Neural cell (in vitro differentiated cells): ENCODE measurements at regions not wholly inside any gene's neighbourhood (a gene's known extent, or its start where the extent isn't known, plus 50 kb on each side); places are given as distances from the start of the nearest gene placed in this dataset.

Source experiments
- H2AFZ ChIP-seq: fragments of 200-600, 300-800 bp; sonication (generic), shearing (Covaris generic); 2 replicates; pipeline ENCODE4 v1.6.0; 2014; ENCODE audit warnings: low read depth, mild to moderate bottlenecking, antibody characterized with exemption, low read length, moderate library complexity
- H3F3A ChIP-seq: fragments of 200-600 bp; shearing (Covaris generic); 2 replicates; pipeline ENCODE4 v1.6.1; 2016; ENCODE audit warnings: mild to moderate bottlenecking, moderate library complexity, mixed read lengths, antibody characterized with exemption, low read length; ENCODE audit not compliant: insufficient read depth, poor library complexity, severe bottlenecking
- H3K27ac ChIP-seq: fragments of 200-600, 300-800 bp; sonication (generic), shearing (Covaris generic); 2 replicates; pipeline ENCODE4 v1.5.1; 2014; ENCODE audit warnings: mild to moderate bottlenecking, low read length, moderate library complexity
- H3K27me3 ChIP-seq: fragments of 300-800, 200-600 bp; sonication (generic), shearing (Covaris generic); 2 replicates; pipeline ENCODE4 v1.6.0; 2014; ENCODE audit warnings: mild to moderate bottlenecking, low read depth, low read length, moderate library complexity; ENCODE audit not compliant: insufficient read depth
- H3K36me3 ChIP-seq: fragments of 300-800, 200-600 bp; sonication (generic), shearing (Covaris generic); 2 replicates; pipeline ENCODE4 v1.5.1; 2014; ENCODE audit warnings: mild to moderate bottlenecking, antibody characterized with exemption, low read length, moderate library complexity; ENCODE audit not compliant: insufficient read depth
- H3K4me2 ChIP-seq: fragments of 300-800, 200-600 bp; sonication (generic), shearing (Covaris generic); 2 replicates; pipeline ENCODE4 v1.6.0; 2014; ENCODE audit warnings: mild to moderate bottlenecking, low read length
- H3K4me3 ChIP-seq: fragments of 300-800, 200-600 bp; sonication (generic), shearing (Covaris generic); 2 replicates; pipeline ENCODE4 v1.5.1; 2014; ENCODE audit warnings: mild to moderate bottlenecking, low read length, moderate library complexity
- H3K79me2 ChIP-seq: fragments of 200-600 bp; shearing (Covaris generic); replicated peaks from 2 replicates; pipeline ENCODE4 v1.6.0; 2014; ENCODE audit warnings: mild to moderate bottlenecking, low read length, moderate library complexity; ENCODE audit not compliant: insufficient read depth
- H3K9ac ChIP-seq: fragments of 300-800, 200-600 bp; sonication (generic), shearing (Covaris generic); 2 replicates; pipeline ENCODE4 v1.6.1; 2016; ENCODE audit warnings: mild to moderate bottlenecking, low read length, mixed read lengths
- H3K9me2 ChIP-seq: fragments of 200-600 bp; shearing (Covaris generic); 2 replicates; pipeline ENCODE4 v1.6.1; 2016; ENCODE audit warnings: mild to moderate bottlenecking, low read length, mixed read lengths; ENCODE audit not compliant: insufficient read depth
- H3K9me3 ChIP-seq: fragments of 200-600, 300-800 bp; sonication (generic), shearing (Covaris generic); 2 replicates; pipeline ENCODE4 v1.6.1; 2016; ENCODE audit warnings: mild to moderate bottlenecking, mixed run types, low read length, moderate library complexity, mixed read lengths
- H4K20me1 ChIP-seq: fragments of 200-600 bp; shearing (Covaris generic); 2 replicates; pipeline ENCODE4 v1.6.1; 2016; ENCODE audit warnings: mild to moderate bottlenecking, mixed run types; ENCODE audit not compliant: insufficient read depth
- CTCF ChIP-seq: fragments of 450-650 bp; IDR thresholded peaks from 2 replicates; pipeline ENCODE4 v1.5.1; 2014; ENCODE audit warnings: antibody characterized with exemption, mild to moderate bottlenecking, moderate library complexity; ENCODE audit not compliant: poor library complexity, severe bottlenecking
- EP300 ChIP-seq: fragments of 450-650 bp; conservative IDR thresholded peaks from 2 replicates; pipeline ENCODE4 v1.6.1; 2014; ENCODE audit warnings: antibody characterized with exemption, mild to moderate bottlenecking, moderate library complexity; ENCODE audit not compliant: poor library complexity, severe bottlenecking
- EZH2 ChIP-seq: fragments of 200-600, 300-800 bp; shearing (Covaris generic), sonication (generic); IDR thresholded peaks from 2 replicates; pipeline ENCODE4 v1.6.1; 2014; ENCODE audit warnings: antibody characterized with exemption, low read length, borderline replicate concordance, mild to moderate bottlenecking; ENCODE audit not compliant: insufficient read depth, poor library complexity, severe bottlenecking
- MXI1 ChIP-seq: fragments of 450-650 bp; conservative IDR thresholded peaks from 2 replicates; pipeline ENCODE4 v1.6.1; 2014; ENCODE audit warnings: antibody characterized with exemption, mild to moderate bottlenecking; ENCODE audit not compliant: poor library complexity, severe bottlenecking
- POLR2AphosphoS5 ChIP-seq: IDR thresholded peaks from 2 replicates; pipeline ENCODE4 v1.6.1; 2012
- RAD21 ChIP-seq: fragments of 450-650 bp; conservative IDR thresholded peaks from 2 replicates; pipeline ENCODE4 v1.6.1; 2014; ENCODE audit warnings: antibody characterized with exemption, mild to moderate bottlenecking, moderate library complexity
- REST ChIP-seq: IDR thresholded peaks from 2 replicates; pipeline ENCODE4 v1.6.1; 2012; ENCODE audit warnings: borderline replicate concordance
- SMC3 ChIP-seq: fragments of 450-650 bp; conservative IDR thresholded peaks from 2 replicates; pipeline ENCODE4 v1.6.1; 2014; ENCODE audit warnings: antibody characterized with exemption, mild to moderate bottlenecking, moderate library complexity; ENCODE audit not compliant: poor library complexity
- TAF1 ChIP-seq: IDR thresholded peaks from 2 replicates; pipeline ENCODE4 v1.6.1; 2012; ENCODE audit warnings: low read depth

GRCh38 chrX:23503835-23504539, 163.3 kb upstream of the PRDX4 start:
- H3K9me2 ChIP-seq: no peaks in the 10 kb centered on the region
- H3K36me3 ChIP-seq: no peaks in the 10 kb centered on the region
- no peak overlapping the region for H2AFZ ChIP-seq
- no peak overlapping the region for H3K27ac ChIP-seq
- no peak overlapping the region for H3K4me3 ChIP-seq
- H3F3A ChIP-seq: no peaks in the 10 kb centered on the region
- no peaks in the 10 kb centered on the region for H4K20me1 ChIP-seq
- H3K4me2 ChIP-seq: no peak overlapping the region
- TF ChIP-seq RAD21: no peak
- no peak for TF ChIP-seq SMC3
- no peak for TF ChIP-seq TAF1
- TF ChIP-seq CTCF: no peak
- TF ChIP-seq EP300: no peak
- TF ChIP-seq MXI1: no peak
- no peak for TF ChIP-seq REST
- no peak for TF ChIP-seq POLR2AphosphoS5
- no peak for TF ChIP-seq EZH2
- H3K9me3 ChIP-seq: no peaks in the 10 kb centered on the region
- H3K27me3 ChIP-seq: no peaks in the 10 kb centered on the region
- no peak overlapping the region for H3K9ac ChIP-seq
- H3K79me2 ChIP-seq: no peaks in the 10 kb centered on the region

GRCh38 chrX:23504540-23504884, 162.8 kb upstream of the PRDX4 start:
- no peaks in the 10 kb centered on the region for H3K9me3 ChIP-seq
- no peak for TF ChIP-seq SMC3
- TF ChIP-seq EZH2: no peak
- no peak for TF ChIP-seq REST
- no peak for TF ChIP-seq EP300
- no peak for TF ChIP-seq TAF1
- TF ChIP-seq POLR2AphosphoS5: no peak
- no peak for TF ChIP-seq MXI1
- no peak for TF ChIP-seq CTCF
- no peak for TF ChIP-seq RAD21
- no peak overlapping the region for H2AFZ ChIP-seq
- H4K20me1 ChIP-seq: no peaks in the 10 kb centered on the region
- H3K27ac ChIP-seq: no peak overlapping the region
- no peak overlapping the region for H3K9ac ChIP-seq
- no peaks in the 10 kb centered on the region for H3K36me3 ChIP-seq
- no peak overlapping the region for H3K4me3 ChIP-seq
- H3F3A ChIP-seq: no peaks in the 10 kb centered on the region
- no peak overlapping the region for H3K4me2 ChIP-seq
- H3K27me3 ChIP-seq: no peaks in the 10 kb centered on the region
- H3K79me2 ChIP-seq: no peaks in the 10 kb centered on the region
- H3K9me2 ChIP-seq: no peaks in the 10 kb centered on the region
